Panc1 (cell line): ENCODE measurements at regions not wholly inside any gene's neighbourhood (a gene's known extent, or its start where the extent isn't known, plus 50 kb on each side); places are given as distances from the start of the nearest gene placed in this dataset.

Experiments
- ATAC-seq: fragments of 200-7000 bp; cut with Tn5 transposase; 2 replicates; pipeline ENCODE4 v1.9.1; 2020; ENCODE audit warnings: mild to moderate bottlenecking, moderate library complexity
- BruUV-seq: library from RNA; stranded (reverse); fragments of 400-500 nt; replicated peaks from 2 replicates; lab custom pipeline; 2021; lab: Mats Ljungman, UMichigan
- CTCF ChIA-PET: fragments of 300-600 bp; sonication (Branson Sonifier 250); formaldehyde crosslinking; loops from one replicate; lab custom pipeline; 2022; ENCODE audit warnings: antibody characterized with exemption; lab: Charles Lee
- POLR2A ChIA-PET: fragments of 300-600 bp; sonication (Branson Sonifier 250); formaldehyde crosslinking; loops from one replicate; lab custom pipeline; 2022; ENCODE audit warnings: antibody characterized with exemption; lab: Charles Lee
- DNase-seq: peaks from one replicate; pipeline ENCODE4 v3.0.0-alpha.2; 2010; ENCODE audit warnings: low read depth, low spot score
- H3K27ac ChIP-seq: 2 replicates; pipeline ENCODE4 v1.5.1; 2011; ENCODE audit warnings: mild to moderate bottlenecking, low read length, inconsistent platforms
- H3K27me3 ChIP-seq: fragments of 200-500 bp; sonication (Bioruptor generic); 2 replicates; pipeline ENCODE4 v1.6.0; 2014; ENCODE audit warnings: low read length, inconsistent platforms; ENCODE audit not compliant: control insufficient read depth, insufficient read depth
- H3K36me3 ChIP-seq: fragments of 200-500 bp; sonication (Bioruptor generic); 2 replicates; pipeline ENCODE4 v1.5.1; 2014; ENCODE audit warnings: inconsistent platforms, mild to moderate bottlenecking, low read length, moderate library complexity; ENCODE audit not compliant: control insufficient read depth, insufficient read depth
- H3K4me1 ChIP-seq: 2 replicates; pipeline ENCODE4 v1.5.1; 2011; ENCODE audit warnings: inconsistent platforms, mild to moderate bottlenecking, low read length, moderate library complexity; ENCODE audit not compliant: control insufficient read depth, insufficient read depth
- H3K4me3 ChIP-seq, 2 experiments: 2 replicates each; pipeline ENCODE4 v1.5.1; 2011 to 2012; ENCODE audit warnings: low read depth in 2 of 2, low read length in 2 of 2, mild to moderate bottlenecking in 2 of 2, inconsistent platforms in 1 of 2, moderate library complexity in 1 of 2
- H3K9me3 ChIP-seq: fragments of 200-500 bp; sonication (Bioruptor generic); 2 replicates; pipeline ENCODE4 v1.5.1; 2014; ENCODE audit warnings: low read depth, mild to moderate bottlenecking, inconsistent platforms, low read length, moderate library complexity; ENCODE audit not compliant: control insufficient read depth, insufficient read depth
- POLR2AphosphoS5 ChIP-seq: IDR thresholded peaks from 2 replicates; pipeline ENCODE4 v1.6.1; 2012; ENCODE audit warnings: mild to moderate bottlenecking, low read depth, low read length, moderate library complexity
- SIN3A ChIP-seq: IDR thresholded peaks from 2 replicates; pipeline ENCODE4 v1.6.1; 2012; ENCODE audit warnings: low read depth, mild to moderate bottlenecking, low read length, moderate library complexity, borderline replicate concordance; ENCODE audit not compliant: insufficient read depth
- TCF7L2 ChIP-seq: IDR thresholded peaks from 2 replicates; pipeline ENCODE4 v1.6.1; 2011; ENCODE audit warnings: mild to moderate bottlenecking, low read depth, low read length, inconsistent platforms
- in situ Hi-C: cut with HindIII; loops from 2 replicates; pipeline ENCODE4 v1.10.0; 2016; ENCODE audit warnings: low sequenced_read_pairs, low pct_unique_long_range_greater_than_20kb
- intact Hi-C: fragments of 100-400 bp; cut with micrococcal nuclease; formaldehyde crosslinking; loops from one replicate; pipeline ENCODE4 v1.10.0; 2022; ENCODE audit not compliant: unreplicated experiment
- TF ChIP-seq, protein P1 (sequence below): fragments of 450-650 bp; IDR thresholded peaks from 2 replicates; pipeline ENCODE4 v1.5.1; 2017; ENCODE audit warnings: mild to moderate bottlenecking
- TF ChIP-seq, protein P2 (sequence below), 2 experiments: IDR thresholded peaks; 2 replicates each; pipeline ENCODE4 v1.6.1; 2011 to 2012; ENCODE audit warnings: low read depth in 2 of 2, control low read depth in 1 of 2, low read length in 1 of 2, mild to moderate bottlenecking in 1 of 2, moderate library complexity in 1 of 2; ENCODE audit not compliant: insufficient read depth in 1 of 2

DNA sequence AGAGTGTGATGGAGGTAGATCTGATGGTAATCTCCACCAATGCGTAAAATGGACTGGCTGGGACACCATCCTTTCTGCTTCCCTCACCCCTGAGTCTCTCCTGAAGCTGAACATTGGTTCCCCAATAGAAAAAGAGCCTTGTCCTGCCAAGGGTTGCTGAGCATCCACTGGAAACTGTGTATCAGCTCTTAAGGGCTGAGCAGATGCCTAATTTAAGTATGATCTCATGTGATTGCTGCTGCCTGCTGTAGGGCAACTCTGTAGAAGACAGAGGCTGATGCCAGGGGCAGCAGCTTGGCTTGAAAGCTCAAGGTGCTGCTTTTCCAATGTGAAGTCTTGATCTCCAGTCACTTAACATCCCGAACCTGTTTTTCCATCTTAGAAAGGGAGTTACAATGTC, 310.3 kb upstream of the CCL2 start:
- ChIA-PET CTCF (no interaction called here), POLR2A (no interaction called here)
- ATAC-seq = no peak
- DNase-seq = no peak
- Histone ChIP-seq H3K4me1 (no peaks in the 10 kb centered on the region), H3K4me3 (no peak overlapping the region), H3K9me3 (no peaks in the 10 kb centered on the region), H3K36me3 (no peaks in the 10 kb centered on the region), H3K27me3 (no peaks in the 10 kb centered on the region), H3K27ac (no peak overlapping the region)
- no TSS peak for BruUV-seq
- no peak for TF ChIP-seq TCF7L2
- TF ChIP-seq SIN3A = no peak
- TF ChIP-seq, protein P1, sequence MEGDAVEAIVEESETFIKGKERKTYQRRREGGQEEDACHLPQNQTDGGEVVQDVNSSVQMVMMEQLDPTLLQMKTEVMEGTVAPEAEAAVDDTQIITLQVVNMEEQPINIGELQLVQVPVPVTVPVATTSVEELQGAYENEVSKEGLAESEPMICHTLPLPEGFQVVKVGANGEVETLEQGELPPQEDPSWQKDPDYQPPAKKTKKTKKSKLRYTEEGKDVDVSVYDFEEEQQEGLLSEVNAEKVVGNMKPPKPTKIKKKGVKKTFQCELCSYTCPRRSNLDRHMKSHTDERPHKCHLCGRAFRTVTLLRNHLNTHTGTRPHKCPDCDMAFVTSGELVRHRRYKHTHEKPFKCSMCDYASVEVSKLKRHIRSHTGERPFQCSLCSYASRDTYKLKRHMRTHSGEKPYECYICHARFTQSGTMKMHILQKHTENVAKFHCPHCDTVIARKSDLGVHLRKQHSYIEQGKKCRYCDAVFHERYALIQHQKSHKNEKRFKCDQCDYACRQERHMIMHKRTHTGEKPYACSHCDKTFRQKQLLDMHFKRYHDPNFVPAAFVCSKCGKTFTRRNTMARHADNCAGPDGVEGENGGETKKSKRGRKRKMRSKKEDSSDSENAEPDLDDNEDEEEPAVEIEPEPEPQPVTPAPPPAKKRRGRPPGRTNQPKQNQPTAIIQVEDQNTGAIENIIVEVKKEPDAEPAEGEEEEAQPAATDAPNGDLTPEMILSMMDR = no peak
- TF ChIP-seq, protein P2, sequence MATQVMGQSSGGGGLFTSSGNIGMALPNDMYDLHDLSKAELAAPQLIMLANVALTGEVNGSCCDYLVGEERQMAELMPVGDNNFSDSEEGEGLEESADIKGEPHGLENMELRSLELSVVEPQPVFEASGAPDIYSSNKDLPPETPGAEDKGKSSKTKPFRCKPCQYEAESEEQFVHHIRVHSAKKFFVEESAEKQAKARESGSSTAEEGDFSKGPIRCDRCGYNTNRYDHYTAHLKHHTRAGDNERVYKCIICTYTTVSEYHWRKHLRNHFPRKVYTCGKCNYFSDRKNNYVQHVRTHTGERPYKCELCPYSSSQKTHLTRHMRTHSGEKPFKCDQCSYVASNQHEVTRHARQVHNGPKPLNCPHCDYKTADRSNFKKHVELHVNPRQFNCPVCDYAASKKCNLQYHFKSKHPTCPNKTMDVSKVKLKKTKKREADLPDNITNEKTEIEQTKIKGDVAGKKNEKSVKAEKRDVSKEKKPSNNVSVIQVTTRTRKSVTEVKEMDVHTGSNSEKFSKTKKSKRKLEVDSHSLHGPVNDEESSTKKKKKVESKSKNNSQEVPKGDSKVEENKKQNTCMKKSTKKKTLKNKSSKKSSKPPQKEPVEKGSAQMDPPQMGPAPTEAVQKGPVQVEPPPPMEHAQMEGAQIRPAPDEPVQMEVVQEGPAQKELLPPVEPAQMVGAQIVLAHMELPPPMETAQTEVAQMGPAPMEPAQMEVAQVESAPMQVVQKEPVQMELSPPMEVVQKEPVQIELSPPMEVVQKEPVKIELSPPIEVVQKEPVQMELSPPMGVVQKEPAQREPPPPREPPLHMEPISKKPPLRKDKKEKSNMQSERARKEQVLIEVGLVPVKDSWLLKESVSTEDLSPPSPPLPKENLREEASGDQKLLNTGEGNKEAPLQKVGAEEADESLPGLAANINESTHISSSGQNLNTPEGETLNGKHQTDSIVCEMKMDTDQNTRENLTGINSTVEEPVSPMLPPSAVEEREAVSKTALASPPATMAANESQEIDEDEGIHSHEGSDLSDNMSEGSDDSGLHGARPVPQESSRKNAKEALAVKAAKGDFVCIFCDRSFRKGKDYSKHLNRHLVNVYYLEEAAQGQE (IDR thresholded peaks at IDR 0.05; ENCODE audit: insufficient read depth in 1 of 2, low read depth in 2 of 2, low read length in 1 of 2) = no peak
- TF ChIP-seq POLR2AphosphoS5 = no peak
- intact Hi-C loops (no loop called here), in situ Hi-C loops (no loop called here)

DNA sequence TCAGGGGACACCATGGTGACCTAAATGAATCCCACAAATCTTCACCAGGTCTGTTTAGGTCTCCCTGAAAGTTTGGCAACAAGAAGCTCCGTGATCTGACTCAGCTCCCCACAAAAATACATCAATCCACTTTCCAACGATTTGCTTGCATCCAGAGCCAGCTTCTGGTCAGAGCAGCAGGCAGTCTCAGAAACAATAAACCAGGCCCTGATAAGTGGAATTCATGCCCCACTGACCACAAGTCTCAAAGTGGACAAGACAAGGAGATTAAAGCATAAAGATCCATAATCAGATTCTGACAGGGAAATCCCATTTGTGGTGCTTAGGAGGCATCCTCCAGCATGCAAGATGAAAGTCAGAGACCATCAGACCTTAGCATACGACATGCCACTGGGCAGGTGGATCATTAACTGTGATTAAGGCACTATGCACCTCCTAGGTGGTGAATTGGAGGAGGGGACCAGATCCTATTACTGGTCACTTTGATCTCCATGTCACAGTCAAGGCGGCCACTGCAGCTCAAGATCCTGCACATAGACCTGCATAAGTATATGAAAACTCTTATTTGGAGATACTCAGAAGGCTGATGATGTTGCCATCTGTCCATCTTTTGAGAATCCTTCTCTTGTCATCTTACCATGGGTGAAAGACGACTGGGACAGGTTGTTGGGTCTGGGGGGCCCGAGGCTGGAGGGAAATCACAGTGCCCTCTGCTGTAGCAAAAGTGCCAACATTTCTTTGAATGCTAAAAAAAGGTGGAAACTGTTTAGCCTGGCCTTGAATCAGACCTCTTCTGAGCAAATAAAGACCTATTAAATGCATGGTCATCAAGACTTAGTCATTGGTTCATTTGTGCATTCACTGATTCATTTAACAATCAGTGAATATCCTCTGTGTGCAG, 309.2 kb upstream of the CCL2 start:
- TF ChIP-seq, protein P1 = no peak
- TF ChIP-seq, protein P2 (IDR thresholded peaks at IDR 0.05; ENCODE audit: insufficient read depth in 1 of 2, low read depth in 2 of 2, low read length in 1 of 2) = no peak
- TF ChIP-seq POLR2AphosphoS5 = no peak
- no peak for TF ChIP-seq TCF7L2
- no peak for TF ChIP-seq SIN3A
- Histone ChIP-seq H3K27me3 (no peaks in the 10 kb centered on the region), H3K9me3 (no peaks in the 10 kb centered on the region), H3K36me3 (no peaks in the 10 kb centered on the region), H3K4me1 (no peaks in the 10 kb centered on the region), H3K4me3 (no peak overlapping the region), H3K27ac (no peak overlapping the region)
- ChIA-PET POLR2A (no interaction called here), CTCF (no interaction called here)
- in situ Hi-C loops (no loop called here), intact Hi-C loops (no loop called here)
- DNase-seq (no peak), ATAC-seq (no peak)
- no TSS peak for BruUV-seq
